Calu3 (cell line): ENCODE measurements at regions not wholly inside any gene's neighbourhood (a gene's known extent, or its start where the extent isn't known, plus 50 kb on each side); places are given as distances from the start of the nearest gene placed in this dataset.

Experiments
- BruUV-seq: library from RNA; stranded (reverse); fragments of 400-500 nt; replicated peaks from 2 replicates; lab custom pipeline; 2021; lab: Mats Ljungman, UMichigan
- CTCF ChIA-PET: fragments of 300-600 bp; sonication (Branson Sonifier 250); formaldehyde crosslinking; loops from one replicate; lab custom pipeline; 2022; ENCODE audit warnings: antibody characterized with exemption; lab: Charles Lee
- DNase-seq: peaks from one replicate; pipeline ENCODE4 v3.0.0; 2022
- H3K27ac Mint-ChIP-seq: one replicate; pipeline ENCODE4 v1.8.0; 2022; ENCODE audit warnings: mixed read lengths; ENCODE audit not compliant: unreplicated experiment
- H3K27me3 Mint-ChIP-seq: one replicate; pipeline ENCODE4 v1.8.0; 2022; ENCODE audit warnings: mixed read lengths; ENCODE audit not compliant: unreplicated experiment
- H3K36me3 Mint-ChIP-seq: one replicate; pipeline ENCODE4 v1.8.0; 2022; ENCODE audit warnings: mild to moderate bottlenecking, moderate library complexity, mixed read lengths; ENCODE audit not compliant: insufficient read depth, unreplicated experiment
- H3K4me1 Mint-ChIP-seq: one replicate; pipeline ENCODE4 v1.8.0; 2022; ENCODE audit warnings: mild to moderate bottlenecking, low read depth, mixed read lengths; ENCODE audit not compliant: unreplicated experiment
- H3K4me3 Mint-ChIP-seq: one replicate; pipeline ENCODE4 v1.8.0; 2022; ENCODE audit warnings: mild to moderate bottlenecking, low read depth, moderate library complexity, mixed read lengths; ENCODE audit not compliant: unreplicated experiment
- H3K9me3 Mint-ChIP-seq: one replicate; pipeline ENCODE4 v1.8.0; 2022; ENCODE audit warnings: low read depth, mixed read lengths; ENCODE audit not compliant: unreplicated experiment
- CTCF ChIP-seq: fragments of 200-600 bp; IDR thresholded peaks from one replicate; pipeline ENCODE4 v1.8.0; 2022; ENCODE audit warnings: antibody characterized with exemption; ENCODE audit not compliant: unreplicated experiment
- intact Hi-C: fragments of 100-400 bp; cut with micrococcal nuclease; formaldehyde crosslinking; loops from one replicate; pipeline ENCODE4 v1.10.0; 2022; ENCODE audit not compliant: unreplicated experiment

DNA sequence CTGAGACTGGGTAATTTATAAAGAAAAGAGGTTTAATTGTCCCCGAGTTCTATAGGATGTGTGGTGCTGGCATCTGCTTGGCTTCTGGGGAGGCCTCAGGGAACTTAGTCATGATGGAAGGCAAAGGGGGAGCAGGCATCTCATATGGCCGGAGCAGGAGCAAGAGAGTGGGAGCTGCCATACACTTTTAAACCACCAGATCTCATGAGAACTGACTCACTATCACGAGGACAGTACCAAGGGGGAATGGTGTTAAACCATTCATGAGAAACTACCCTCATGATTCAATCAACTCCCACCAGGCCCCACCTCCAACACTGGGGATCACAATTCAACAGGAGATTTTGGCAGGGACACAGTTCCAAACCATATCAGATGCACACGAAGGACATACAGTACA, 199.9 kb upstream of the DPP6 start:
- no peaks in the 10 kb centered on the region for H3K36me3 Mint-ChIP-seq
- intact Hi-C loops, result no loop called here
- no peak for TF ChIP-seq CTCF
- DNase-seq, result no peak
- no peak overlapping the region for H3K27ac Mint-ChIP-seq
- no peak overlapping the region for H3K4me3 Mint-ChIP-seq
- H3K4me1 Mint-ChIP-seq, result no peaks in the 10 kb centered on the region
- no TSS peak for BruUV-seq
- no peaks in the 10 kb centered on the region for H3K27me3 Mint-ChIP-seq
- peaks cover 20% of the 10 kb centered on the region for H3K9me3 Mint-ChIP-seq
- CTCF ChIA-PET, result no interaction called here

- no peaks in the 10 kb centered on the region for H3K27me3 Mint-ChIP-seq
- DNase-seq, result no peak
- peaks cover 5% of the 10 kb centered on the region for H3K36me3 Mint-ChIP-seq
- intact Hi-C loops, result no loop called here
- no TSS peak for BruUV-seq
- no peak for TF ChIP-seq CTCF
- no peak overlapping the region for H3K27ac Mint-ChIP-seq
- H3K9me3 Mint-ChIP-seq, result peaks cover 18% of the 10 kb centered on the region
- no peak overlapping the region for H3K4me3 Mint-ChIP-seq
- H3K4me1 Mint-ChIP-seq, result no peaks in the 10 kb centered on the region
- CTCF ChIA-PET, result no interaction called here
These were observed 193.8 kb upstream of the DPP6 start for GRCh38 chr7:153858355-153858754.

DNA sequence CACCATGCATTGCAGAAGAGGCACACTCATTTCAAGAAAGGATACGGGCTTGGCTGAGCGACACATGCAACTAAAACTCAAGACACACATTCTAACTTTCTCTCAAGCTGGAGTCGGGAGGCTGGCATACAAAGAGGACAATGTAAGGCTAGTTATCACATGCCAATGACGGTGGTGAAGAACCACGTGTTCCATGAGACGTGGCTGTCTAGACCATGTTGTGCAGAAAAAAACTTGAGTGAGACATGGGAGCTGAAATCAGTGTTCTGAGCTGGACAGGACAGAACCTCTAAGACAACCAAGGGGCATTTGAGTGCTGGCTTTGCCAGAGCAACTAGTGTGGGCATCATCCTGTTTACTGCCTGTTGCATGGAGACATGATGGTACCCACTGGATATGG, 193.0 kb upstream of the DPP6 start:
- DNase-seq, result no peak
- BruUV-seq, result no TSS peak
- H3K4me1 Mint-ChIP-seq, result no peaks in the 10 kb centered on the region
- intact Hi-C loops, result no loop called here
- H3K27me3 Mint-ChIP-seq, result no peaks in the 10 kb centered on the region
- no peak overlapping the region for H3K4me3 Mint-ChIP-seq
- no peak overlapping the region for H3K27ac Mint-ChIP-seq
- TF ChIP-seq CTCF, result no peak
- H3K9me3 Mint-ChIP-seq, result peaks cover 18% of the 10 kb centered on the region
- H3K36me3 Mint-ChIP-seq, result peaks cover 5% of the 10 kb centered on the region
- CTCF ChIA-PET, result no interaction called here

DNA sequence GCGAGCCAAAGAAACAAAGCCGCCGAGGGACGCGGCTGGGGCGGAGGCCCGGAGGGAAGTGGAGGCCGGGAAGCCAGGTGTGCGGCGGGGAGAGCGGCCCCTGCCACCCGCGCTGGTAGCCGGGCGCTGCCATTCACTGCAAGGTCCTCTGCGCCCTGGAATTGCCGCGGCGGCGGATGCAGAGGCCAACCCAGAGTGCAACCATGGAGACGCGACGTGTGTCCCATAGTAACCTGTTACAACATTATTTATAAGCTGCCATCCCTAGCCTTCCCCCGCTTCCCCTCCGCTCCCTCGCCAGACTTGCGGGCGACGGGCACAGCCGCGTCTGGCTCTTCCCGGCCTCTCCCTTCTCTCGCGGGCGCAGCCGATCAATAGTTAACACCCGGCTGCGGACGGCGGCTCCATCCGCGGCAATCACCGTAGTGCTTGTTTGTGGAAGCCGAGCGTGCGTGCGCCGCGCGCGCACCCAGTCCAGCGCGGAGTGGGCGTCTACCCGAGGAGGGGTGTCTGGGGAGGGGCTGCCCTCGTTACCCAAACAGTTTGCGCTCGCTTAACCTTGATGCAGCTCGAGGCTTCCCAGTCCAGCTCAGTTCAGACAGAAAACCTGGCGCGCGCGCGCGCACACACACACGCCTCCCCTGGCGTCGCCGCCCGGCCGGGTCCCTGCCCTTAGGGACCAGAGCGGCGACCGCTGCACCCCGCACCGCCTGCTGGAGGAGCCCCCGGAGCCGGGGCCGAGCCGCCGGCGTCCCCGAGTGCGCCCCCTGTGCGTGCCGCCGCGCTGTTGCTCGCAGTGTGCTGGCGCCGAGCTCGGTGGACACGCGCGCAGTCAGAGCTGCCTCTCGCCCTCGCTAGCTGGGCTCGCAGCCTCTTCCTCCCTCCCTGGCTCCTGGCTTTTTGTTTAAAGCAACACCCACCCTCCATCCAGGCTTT, 165.4 kb upstream of the DPP6 start:
- H3K4me1 Mint-ChIP-seq, result no peaks in the 10 kb centered on the region
- CTCF ChIA-PET, result no interaction called here
- no peak for TF ChIP-seq CTCF
- no peak for DNase-seq
- no peaks in the 10 kb centered on the region for H3K36me3 Mint-ChIP-seq
- BruUV-seq, result no TSS peak
- no peak overlapping the region for H3K27ac Mint-ChIP-seq
- no peaks in the 10 kb centered on the region for H3K27me3 Mint-ChIP-seq
- H3K4me3 Mint-ChIP-seq, result no peak overlapping the region
- intact Hi-C loops, result no loop called here
- peaks cover 9% of the 10 kb centered on the region for H3K9me3 Mint-ChIP-seq
